Endothelial cell of umbilical vein (primary cell): ENCODE measurements at regions not wholly inside any gene's neighbourhood (a gene's known extent, or its start where the extent isn't known, plus 50 kb on each side); places are given as distances from the start of the nearest gene placed in this dataset.

Experiments
- JUN ChIP-seq: IDR thresholded peaks from 2 replicates; pipeline ENCODE4 v1.6.1; 2011; ENCODE audit warnings: borderline replicate concordance, low read depth; ENCODE audit not compliant: insufficient read length, insufficient read depth
- POLR2A ChIP-seq: IDR thresholded peaks from 2 replicates; pipeline ENCODE4 v1.6.1; 2012; ENCODE audit warnings: low read depth, mild to moderate bottlenecking, control low read depth, low read length
- POLR2AphosphoS5 ChIP-seq: IDR thresholded peaks from 2 replicates; pipeline ENCODE4 v1.6.1; 2012; ENCODE audit warnings: low read depth, mild to moderate bottlenecking, control low read depth, low read length, moderate library complexity; ENCODE audit not compliant: insufficient read depth
- TF ChIP-seq, protein P1 (sequence below), 2 donors: IDR thresholded peaks; 1 replicate in 1 of 2; 2 replicates in 1 of 2; pipeline ENCODE4 v1.5.1; 2011; ENCODE audit warnings: low read length in 2 of 2, mild to moderate bottlenecking in 2 of 2, moderate library complexity in 2 of 2, control low read depth in 1 of 2, inconsistent platforms in 1 of 2, low read depth in 1 of 2; ENCODE audit not compliant: insufficient read depth in 1 of 2; ENCODE audit errors: extremely low read depth in 1 of 2

DNA sequence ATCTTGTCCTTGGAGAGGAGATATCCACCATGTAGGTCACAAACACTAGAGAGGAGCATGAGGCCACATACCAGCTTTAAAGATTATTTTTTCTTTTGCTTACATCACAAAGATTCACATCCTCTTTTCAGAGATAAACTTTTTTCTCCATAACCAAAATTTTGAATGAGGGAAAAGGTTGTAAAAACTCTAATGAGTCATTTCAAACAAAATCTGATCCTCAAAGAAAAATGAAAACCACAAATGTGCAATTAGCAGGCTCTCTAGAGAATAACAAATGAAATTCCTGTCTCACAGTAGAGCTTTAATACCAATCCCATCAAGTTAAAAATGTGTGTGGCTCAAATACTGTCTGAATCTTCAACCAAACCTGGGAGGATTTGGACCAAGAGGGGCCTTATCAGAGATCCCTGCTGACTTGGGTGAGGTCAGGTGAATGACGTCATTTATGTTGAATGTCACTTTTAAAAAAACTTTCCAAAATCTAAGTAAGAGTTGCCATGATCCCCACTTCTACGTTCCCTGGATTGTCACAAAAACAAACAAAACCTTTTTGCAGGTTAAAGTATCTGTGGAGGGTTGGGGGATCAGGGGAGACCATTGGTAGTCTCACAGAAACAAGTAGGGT, 261.5 kb upstream of the NPSR1 start:
- TF ChIP-seq JUN (no peak), POLR2A (no peak), POLR2AphosphoS5 (no peak)
- TF ChIP-seq, protein P1, sequence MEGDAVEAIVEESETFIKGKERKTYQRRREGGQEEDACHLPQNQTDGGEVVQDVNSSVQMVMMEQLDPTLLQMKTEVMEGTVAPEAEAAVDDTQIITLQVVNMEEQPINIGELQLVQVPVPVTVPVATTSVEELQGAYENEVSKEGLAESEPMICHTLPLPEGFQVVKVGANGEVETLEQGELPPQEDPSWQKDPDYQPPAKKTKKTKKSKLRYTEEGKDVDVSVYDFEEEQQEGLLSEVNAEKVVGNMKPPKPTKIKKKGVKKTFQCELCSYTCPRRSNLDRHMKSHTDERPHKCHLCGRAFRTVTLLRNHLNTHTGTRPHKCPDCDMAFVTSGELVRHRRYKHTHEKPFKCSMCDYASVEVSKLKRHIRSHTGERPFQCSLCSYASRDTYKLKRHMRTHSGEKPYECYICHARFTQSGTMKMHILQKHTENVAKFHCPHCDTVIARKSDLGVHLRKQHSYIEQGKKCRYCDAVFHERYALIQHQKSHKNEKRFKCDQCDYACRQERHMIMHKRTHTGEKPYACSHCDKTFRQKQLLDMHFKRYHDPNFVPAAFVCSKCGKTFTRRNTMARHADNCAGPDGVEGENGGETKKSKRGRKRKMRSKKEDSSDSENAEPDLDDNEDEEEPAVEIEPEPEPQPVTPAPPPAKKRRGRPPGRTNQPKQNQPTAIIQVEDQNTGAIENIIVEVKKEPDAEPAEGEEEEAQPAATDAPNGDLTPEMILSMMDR (IDR thresholded peaks at IDR 0.05; ENCODE audit: extremely low read depth in 1 of 2, insufficient read depth in 1 of 2, low read depth in 1 of 2, low read length in 2 of 2) = no peak
